Naive B cell (primary cell): ENCODE measurements at regions not wholly inside any gene's neighbourhood (a gene's known extent, or its start where the extent isn't known, plus 50 kb on each side); places are given as distances from the start of the nearest gene placed in this dataset.
A peak's percentile ranks its signal among the peaks of the same experiment; 100 is the strongest.

Source experiments
- ATAC-seq, 2 donors: fragments of 150-1000 bp; cut with Tn5 transposase; 2 replicates each; pipeline ENCODE4 v1.10.0; 2021; ENCODE audit warnings: low read depth in 2 of 2, mild to moderate bottlenecking in 2 of 2, moderate library complexity in 2 of 2
- DNase-seq: peaks from one replicate; pipeline ENCODE4 v3.0.0; 2022
- H3K27ac Mint-ChIP-seq, 6 donors: one replicate each; pipeline ENCODE4 v1.8.0; 2020 to 2022; ENCODE audit warnings: mild to moderate bottlenecking in 6 of 6, mixed read lengths in 6 of 6, moderate library complexity in 5 of 6, inconsistent platforms in 2 of 6
- H3K27me3 Mint-ChIP-seq, 3 donors: one replicate each; pipeline ENCODE4 v1.8.0; 2021 to 2022; ENCODE audit warnings: mixed read lengths in 3 of 3, mild to moderate bottlenecking in 1 of 3
- H3K36me3 Mint-ChIP-seq, 2 donors: one replicate each; pipeline ENCODE4 v1.8.0; 2020 to 2022; ENCODE audit warnings: mixed read lengths in 2 of 2, inconsistent platforms in 1 of 2, mild to moderate bottlenecking in 1 of 2
- H3K4me1 Mint-ChIP-seq, 3 donors: one replicate each; pipeline ENCODE4 v1.8.0; 2020 to 2022; ENCODE audit warnings: mixed read lengths in 3 of 3, inconsistent platforms in 1 of 3, mild to moderate bottlenecking in 1 of 3, moderate library complexity in 1 of 3
- H3K4me3 Mint-ChIP-seq, 8 donors: one replicate each; pipeline ENCODE4 v1.8.0; 2020 to 2022; ENCODE audit warnings: mild to moderate bottlenecking in 8 of 8, mixed read lengths in 8 of 8, moderate library complexity in 8 of 8, inconsistent platforms in 2 of 8
- H3K9me3 Mint-ChIP-seq, 7 donors: one replicate each; pipeline ENCODE4 v1.8.0; 2020 to 2022; ENCODE audit warnings: mixed read lengths in 7 of 7, mild to moderate bottlenecking in 5 of 7, inconsistent platforms in 2 of 7, moderate library complexity in 1 of 7

- no peak overlapping the region for H3K4me3 Mint-ChIP-seq
- H3K27ac Mint-ChIP-seq = no peak overlapping the region
- H3K4me1 Mint-ChIP-seq = no peaks in the 10 kb centered on the region
- ATAC-seq (no peak), DNase-seq (no peak)
- no peaks in the 10 kb centered on the region for H3K36me3 Mint-ChIP-seq
- H3K27me3 Mint-ChIP-seq = no peaks in the 10 kb centered on the region
- H3K9me3 Mint-ChIP-seq = peaks cover 0 to 8% (median 4%) of the 10 kb centered on the region in 7 donors
These were observed 643.2 kb upstream of the PIK3C3 start for GRCh38 chr18:41311571-41312547.

GRCh38 chr18:41297740-41298139 lies 657.3 kb upstream of the PIK3C3 start:
- Mint-ChIP-seq H3K9me3 (peaks cover 0 to 15% (median 2%) of the 10 kb centered on the region in 7 donors), H3K36me3 (no peaks in the 10 kb centered on the region), H3K27me3 (no peaks in the 10 kb centered on the region), H3K4me1 (no peaks in the 10 kb centered on the region), H3K4me3 (no peak overlapping the region), H3K27ac (no peak overlapping the region)
- ATAC-seq = no peak
- DNase-seq = no peak

- H3K27ac Mint-ChIP-seq = no peak overlapping the region
- no peaks in the 10 kb centered on the region for H3K27me3 Mint-ChIP-seq
- no peak for ATAC-seq
- no peak overlapping the region for H3K4me3 Mint-ChIP-seq
- DNase-seq = no peak
- H3K4me1 Mint-ChIP-seq = no peaks in the 10 kb centered on the region
- no peaks in the 10 kb centered on the region for H3K36me3 Mint-ChIP-seq
- peaks cover 0 to 16% (median 6%) of the 10 kb centered on the region in 7 donors for H3K9me3 Mint-ChIP-seq
These were observed 685.7 kb upstream of the PIK3C3 start for GRCh38 chr18:41269294-41269693.

GRCh38 chr18:41268271-41268670 lies 686.8 kb upstream of the PIK3C3 start:
- H3K27me3 Mint-ChIP-seq = no peaks in the 10 kb centered on the region
- no peaks in the 10 kb centered on the region for H3K36me3 Mint-ChIP-seq
- DNase-seq (no peak), ATAC-seq (no peak)
- no peak overlapping the region for H3K4me3 Mint-ChIP-seq
- H3K4me1 Mint-ChIP-seq = no peaks in the 10 kb centered on the region
- peaks cover 2 to 16% (median 4%) of the 10 kb centered on the region in 7 donors for H3K9me3 Mint-ChIP-seq
- H3K27ac Mint-ChIP-seq = no peak overlapping the region

GRCh38 chr18:41266616-41267015 lies 688.4 kb upstream of the PIK3C3 start:
- Mint-ChIP-seq H3K36me3 (no peaks in the 10 kb centered on the region), H3K4me3 (no peak overlapping the region), H3K27ac (no peak overlapping the region), H3K4me1 (no peaks in the 10 kb centered on the region), H3K27me3 (no peaks in the 10 kb centered on the region), H3K9me3 (peaks cover 2 to 12% (median 3%) of the 10 kb centered on the region in 7 donors)
- DNase-seq = no peak
- no peak for ATAC-seq

- ATAC-seq = no peak
- Mint-ChIP-seq H3K27me3 (no peaks in the 10 kb centered on the region), H3K9me3 (peaks cover 2 to 12% (median 3%) of the 10 kb centered on the region in 7 donors), H3K4me1 (no peaks in the 10 kb centered on the region), H3K4me3 (no peak overlapping the region), H3K36me3 (no peaks in the 10 kb centered on the region), H3K27ac (no peak overlapping the region)
- DNase-seq = no peak
These were observed 688.8 kb upstream of the PIK3C3 start for GRCh38 chr18:41266204-41266603.

GRCh38 chr18:41265047-41265446 lies 690.0 kb upstream of the PIK3C3 start:
- no peaks in the 10 kb centered on the region for H3K36me3 Mint-ChIP-seq
- no peak overlapping the region for H3K27ac Mint-ChIP-seq
- DNase-seq = no peak
- H3K4me3 Mint-ChIP-seq = no peak overlapping the region
- H3K27me3 Mint-ChIP-seq = no peaks in the 10 kb centered on the region
- H3K4me1 Mint-ChIP-seq = no peaks in the 10 kb centered on the region
- no peak for ATAC-seq
- H3K9me3 Mint-ChIP-seq = peaks cover 0 to 8% (median 2%) of the 10 kb centered on the region in 7 donors

- H3K9me3 Mint-ChIP-seq = peaks cover 0 to 13% (median 3%) of the 10 kb centered on the region in 7 donors
- no peaks in the 10 kb centered on the region for H3K27me3 Mint-ChIP-seq
- ATAC-seq (no peak), DNase-seq (no peak)
- H3K36me3 Mint-ChIP-seq = no peaks in the 10 kb centered on the region
- no peak overlapping the region for H3K4me3 Mint-ChIP-seq
- H3K27ac Mint-ChIP-seq = peak overlapping the region in 2 of 6 donors; percentile 4 to 41
- H3K4me1 Mint-ChIP-seq = no peaks in the 10 kb centered on the region
These were observed 691.1 kb upstream of the PIK3C3 start for GRCh38 chr18:41263956-41264355.

- H3K4me3 Mint-ChIP-seq = no peak overlapping the region
- no peaks in the 10 kb centered on the region for H3K27me3 Mint-ChIP-seq
- H3K9me3 Mint-ChIP-seq = peaks cover 0 to 14% (median 3%) of the 10 kb centered on the region in 7 donors
- DNase-seq (no peak), ATAC-seq (no peak)
- H3K27ac Mint-ChIP-seq = no peak overlapping the region
- no peaks in the 10 kb centered on the region for H3K4me1 Mint-ChIP-seq
- H3K36me3 Mint-ChIP-seq = no peaks in the 10 kb centered on the region
These were observed 692.3 kb upstream of the PIK3C3 start for GRCh38 chr18:41262688-41263087.

GRCh38 chr18:41244591-41245037 lies 710.4 kb upstream of the PIK3C3 start:
- peaks cover 0 to 13% (median 4%) of the 10 kb centered on the region in 7 donors for H3K9me3 Mint-ChIP-seq
- H3K27me3 Mint-ChIP-seq = no peaks in the 10 kb centered on the region
- H3K27ac Mint-ChIP-seq = no peak overlapping the region
- no peaks in the 10 kb centered on the region for H3K36me3 Mint-ChIP-seq
- ATAC-seq = no peak
- no peak for DNase-seq
- H3K4me3 Mint-ChIP-seq = no peak overlapping the region
- no peaks in the 10 kb centered on the region for H3K4me1 Mint-ChIP-seq

GRCh38 chr18:41237317-41237716 lies 717.7 kb upstream of the PIK3C3 start:
- ATAC-seq (no peak), DNase-seq (no peak)
- Mint-ChIP-seq H3K4me1 (no peaks in the 10 kb centered on the region), H3K4me3 (no peak overlapping the region), H3K9me3 (peaks cover 0 to 19% (median 6%) of the 10 kb centered on the region in 7 donors), H3K27ac (no peak overlapping the region), H3K36me3 (no peaks in the 10 kb centered on the region), H3K27me3 (no peaks in the 10 kb centered on the region)

GRCh38 chr18:41231681-41232080 lies 723.4 kb upstream of the PIK3C3 start:
- ATAC-seq (no peak), DNase-seq (no peak)
- H3K27me3 Mint-ChIP-seq = no peaks in the 10 kb centered on the region
- H3K27ac Mint-ChIP-seq = no peak overlapping the region
- no peak overlapping the region for H3K4me3 Mint-ChIP-seq
- H3K9me3 Mint-ChIP-seq = peaks cover 0 to 6% (median 0%) of the 10 kb centered on the region in 7 donors
- H3K4me1 Mint-ChIP-seq = no peaks in the 10 kb centered on the region
- H3K36me3 Mint-ChIP-seq = no peaks in the 10 kb centered on the region

GRCh38 chr18:41227993-41228392 lies 727.0 kb upstream of the PIK3C3 start:
- Mint-ChIP-seq H3K4me3 (no peak overlapping the region), H3K27me3 (no peaks in the 10 kb centered on the region), H3K9me3 (peaks cover 0 to 9% (median 5%) of the 10 kb centered on the region in 7 donors), H3K4me1 (no peaks in the 10 kb centered on the region), H3K36me3 (no peaks in the 10 kb centered on the region), H3K27ac (no peak overlapping the region)
- ATAC-seq = no peak
- no peak for DNase-seq

- Mint-ChIP-seq H3K4me3 (no peak overlapping the region), H3K27ac (no peak overlapping the region), H3K4me1 (no peaks in the 10 kb centered on the region), H3K9me3 (peaks cover 0 to 9% (median 7%) of the 10 kb centered on the region in 7 donors), H3K36me3 (no peaks in the 10 kb centered on the region), H3K27me3 (no peaks in the 10 kb centered on the region)
- ATAC-seq (no peak), DNase-seq (no peak)
These were observed 728.1 kb upstream of the PIK3C3 start for GRCh38 chr18:41226911-41227310.
